DND-41 (cell line): ENCODE measurements at regions not wholly inside any gene's neighbourhood (a gene's known extent, or its start where the extent isn't known, plus 50 kb on each side); places are given as distances from the start of the nearest gene placed in this dataset.

Experiments used
- ATAC-seq: fragments of 200-7000 bp; cut with Tn5 transposase; 3 replicates; pipeline ENCODE4 v1.9.1; 2021; ENCODE audit warnings: low read depth; ENCODE audit not compliant: insufficient read depth
- DNase-seq: peaks from one replicate; pipeline ENCODE4 v3.0.0-alpha.2; 2020
- H2AFZ ChIP-seq: 2 replicates; pipeline ENCODE4 v1.6.0; 2012; ENCODE audit warnings: low read depth, low read length
- H3K27ac ChIP-seq: 2 replicates; pipeline ENCODE4 v1.5.1; 2012; ENCODE audit warnings: low read length, inconsistent platforms
- H3K27me3 ChIP-seq: fragments of 200-600 bp; sonication (generic); 2 replicates; pipeline ENCODE4 v1.6.0; 2012; ENCODE audit warnings: low read length, mild to moderate bottlenecking, inconsistent platforms; ENCODE audit not compliant: insufficient read depth, poor library complexity
- H3K36me3 ChIP-seq: 2 replicates; pipeline ENCODE4 v1.5.1; 2012; ENCODE audit warnings: low read length, inconsistent platforms; ENCODE audit not compliant: insufficient read depth
- H3K4me1 ChIP-seq: 2 replicates; pipeline ENCODE4 v1.5.1; 2012; ENCODE audit warnings: mild to moderate bottlenecking, low read length; ENCODE audit not compliant: insufficient read depth
- H3K4me2 ChIP-seq: 2 replicates; pipeline ENCODE4 v1.6.0; 2012; ENCODE audit warnings: mild to moderate bottlenecking, moderate library complexity, low read length, inconsistent platforms; ENCODE audit not compliant: insufficient read depth
- H3K4me3 ChIP-seq, 2 experiments: fragments of 200-600 bp in 1 of 2; shearing (Covaris generic) in 1 of 2; 2 replicates each; pipeline ENCODE4 v1.5.1; 2012 to 2016; ENCODE audit warnings: inconsistent platforms in 2 of 2, low read length in 2 of 2, mild to moderate bottlenecking in 2 of 2, low read depth in 1 of 2, moderate library complexity in 1 of 2
- H3K79me2 ChIP-seq: 2 replicates; pipeline ENCODE4 v1.6.0; 2012; ENCODE audit warnings: low read length, inconsistent platforms; ENCODE audit not compliant: insufficient read depth
- H3K9ac ChIP-seq: 2 replicates; pipeline ENCODE4 v1.6.0; 2012; ENCODE audit warnings: low read depth, mild to moderate bottlenecking, inconsistent platforms, low read length, moderate library complexity
- H3K9me3 ChIP-seq: 2 replicates; pipeline ENCODE4 v1.5.1; 2012; ENCODE audit warnings: low read length, moderate library complexity, mild to moderate bottlenecking, inconsistent platforms; ENCODE audit not compliant: insufficient read depth, severe bottlenecking
- H4K20me1 ChIP-seq: 2 replicates; pipeline ENCODE4 v1.6.0; 2012; ENCODE audit warnings: low read length; ENCODE audit not compliant: insufficient read depth
- EZH2 ChIP-seq: IDR thresholded peaks from 3 replicates; pipeline ENCODE4 v1.6.1; 2012; ENCODE audit warnings: borderline replicate concordance, low read depth, mild to moderate bottlenecking, moderate library complexity, low read length, inconsistent platforms; ENCODE audit not compliant: severe bottlenecking
- TF ChIP-seq, protein P1 (sequence below): IDR thresholded peaks from 2 replicates; pipeline ENCODE4 v1.5.1; 2012; ENCODE audit warnings: borderline replicate concordance, low read length, moderate library complexity, mild to moderate bottlenecking; ENCODE audit not compliant: poor library complexity, severe bottlenecking; ENCODE audit errors: extremely low read depth

- H3K4me1 ChIP-seq = peaks cover 20% of the 10 kb centered on the region
- no peak overlapping the region for H3K9ac ChIP-seq
- H3K9me3 ChIP-seq = no peaks in the 10 kb centered on the region
- peaks cover 10% of the 10 kb centered on the region for H3K27me3 ChIP-seq
- no peak overlapping the region for H3K4me3 ChIP-seq
- ATAC-seq (no peak), DNase-seq (no peak)
- no peaks in the 10 kb centered on the region for H4K20me1 ChIP-seq
- H3K27ac ChIP-seq = no peak overlapping the region
- no peak overlapping the region for H3K4me2 ChIP-seq
- H2AFZ ChIP-seq = no peak overlapping the region
- no peaks in the 10 kb centered on the region for H3K36me3 ChIP-seq
- no peak for TF ChIP-seq EZH2
- TF ChIP-seq, protein P1, sequence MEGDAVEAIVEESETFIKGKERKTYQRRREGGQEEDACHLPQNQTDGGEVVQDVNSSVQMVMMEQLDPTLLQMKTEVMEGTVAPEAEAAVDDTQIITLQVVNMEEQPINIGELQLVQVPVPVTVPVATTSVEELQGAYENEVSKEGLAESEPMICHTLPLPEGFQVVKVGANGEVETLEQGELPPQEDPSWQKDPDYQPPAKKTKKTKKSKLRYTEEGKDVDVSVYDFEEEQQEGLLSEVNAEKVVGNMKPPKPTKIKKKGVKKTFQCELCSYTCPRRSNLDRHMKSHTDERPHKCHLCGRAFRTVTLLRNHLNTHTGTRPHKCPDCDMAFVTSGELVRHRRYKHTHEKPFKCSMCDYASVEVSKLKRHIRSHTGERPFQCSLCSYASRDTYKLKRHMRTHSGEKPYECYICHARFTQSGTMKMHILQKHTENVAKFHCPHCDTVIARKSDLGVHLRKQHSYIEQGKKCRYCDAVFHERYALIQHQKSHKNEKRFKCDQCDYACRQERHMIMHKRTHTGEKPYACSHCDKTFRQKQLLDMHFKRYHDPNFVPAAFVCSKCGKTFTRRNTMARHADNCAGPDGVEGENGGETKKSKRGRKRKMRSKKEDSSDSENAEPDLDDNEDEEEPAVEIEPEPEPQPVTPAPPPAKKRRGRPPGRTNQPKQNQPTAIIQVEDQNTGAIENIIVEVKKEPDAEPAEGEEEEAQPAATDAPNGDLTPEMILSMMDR = no peak
- H3K79me2 ChIP-seq = no peaks in the 10 kb centered on the region
These were observed 317.4 kb upstream of the TNRC6C start for GRCh38 chr17:77640916-77641605.

- Histone ChIP-seq H3K4me3 (no peak overlapping the region), H3K4me2 (no peak overlapping the region), H3K36me3 (no peaks in the 10 kb centered on the region), H2AFZ (no peak overlapping the region), H3K27me3 (peaks cover 10% of the 10 kb centered on the region), H3K79me2 (no peaks in the 10 kb centered on the region), H4K20me1 (no peaks in the 10 kb centered on the region), H3K9me3 (no peaks in the 10 kb centered on the region), H3K27ac (no peak overlapping the region), H3K9ac (no peak overlapping the region), H3K4me1 (peaks cover 25% of the 10 kb centered on the region)
- DNase-seq (no peak), ATAC-seq (no peak)
- TF ChIP-seq, protein P1 = no peak
- TF ChIP-seq EZH2 = no peak
These were observed 316.8 kb upstream of the TNRC6C start for GRCh38 chr17:77641718-77642117.

DNA sequence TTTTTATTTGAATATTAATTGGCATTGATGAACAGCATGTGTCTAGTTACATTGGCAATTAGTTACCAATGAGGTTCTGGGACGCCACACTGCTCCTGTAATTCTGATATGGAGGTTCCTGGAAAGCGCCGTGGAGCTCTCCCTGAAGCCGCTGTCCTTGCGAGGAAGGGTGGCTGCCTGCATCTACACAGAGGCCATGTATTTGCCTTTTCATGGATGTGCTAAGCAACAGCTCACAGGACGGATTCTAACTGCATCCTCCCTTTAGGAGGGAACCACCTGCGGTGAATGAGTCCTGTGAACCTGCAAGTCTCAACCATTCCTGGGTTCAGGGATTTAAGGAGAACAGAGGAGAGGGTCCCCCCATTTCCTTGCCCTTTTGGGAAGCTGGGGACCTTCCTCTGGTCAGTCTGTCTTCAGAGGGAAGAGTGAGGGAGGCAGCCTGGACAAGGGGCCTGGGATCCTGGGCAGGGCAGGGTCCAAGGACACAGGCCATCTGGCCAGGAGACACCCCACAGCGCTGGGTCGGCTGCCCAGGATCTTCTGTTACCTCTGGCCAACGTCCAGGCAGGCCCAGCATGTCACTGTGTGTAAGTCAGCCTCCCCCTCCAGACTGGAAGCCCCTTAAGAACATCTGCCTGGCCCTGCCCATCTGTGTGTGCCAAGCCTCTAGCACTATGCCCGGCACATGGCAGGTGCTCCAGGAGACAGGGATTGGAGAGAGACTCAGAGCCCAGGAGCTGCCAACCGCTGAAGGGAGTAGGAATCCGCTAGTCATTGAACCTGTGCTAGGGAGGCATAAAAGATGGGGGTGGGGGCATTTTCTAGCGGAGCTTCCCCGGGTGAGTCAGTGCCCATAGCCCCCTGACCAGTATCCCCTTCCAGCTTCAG lies 314.1 kb upstream of the TNRC6C start:
- no peak overlapping the region; the same call in 1 of the 2 replicates for H2AFZ ChIP-seq
- H3K9ac ChIP-seq = peak overlapping the region; percentile 53
- H3K27me3 ChIP-seq = peaks cover 6% of the 10 kb centered on the region
- H3K4me3 ChIP-seq = peak overlapping the region in 1 of 2 experiments; percentile 47; a peak in 1 of 4 replicates
- H3K9me3 ChIP-seq = no peaks in the 10 kb centered on the region
- peak overlapping the region; percentile 68 for H3K4me2 ChIP-seq
- H3K79me2 ChIP-seq = no peaks in the 10 kb centered on the region
- DNase-seq (no peak), ATAC-seq (peak; percentile 11; the same call in 2 of the 3 replicates)
- H3K36me3 ChIP-seq = no peaks in the 10 kb centered on the region
- no peaks in the 10 kb centered on the region for H4K20me1 ChIP-seq
- H3K27ac ChIP-seq = peak overlapping the region; percentile 92
- TF ChIP-seq, protein P1 = no peak
- no peak for TF ChIP-seq EZH2
- peaks cover 25% of the 10 kb centered on the region for H3K4me1 ChIP-seq
